ENCODE measurements at regions not wholly inside any gene's neighbourhood (a gene's known extent, or its start where the extent isn't known, plus 50 kb on each side); places are given as distances from the start of the nearest gene placed in this dataset.

GRCh38 chr6:1510239-1510638, 99.5 kb upstream of the FOXC1 start:
- no peak overlapping the region for H3K4me3 Mint-ChIP-seq (ENCODE audit: unreplicated experiment)
- no peaks in the 10 kb centered on the region for H4K20me1 ChIP-seq (ENCODE audit: insufficient read depth, low read length)
- DNase-seq (ENCODE audit: low read depth) = no peak
- H3K9me3 Mint-ChIP-seq (ENCODE audit: unreplicated experiment) = peaks cover 5% of the 10 kb centered on the region
- no peaks in the 10 kb centered on the region for H3K79me2 ChIP-seq (ENCODE audit: insufficient read depth, low read length)
- H3K4me2 ChIP-seq (ENCODE audit: low read length) = no peak overlapping the region
- H3K27ac Mint-ChIP-seq (ENCODE audit: unreplicated experiment) = no peak overlapping the region
- H3K4me1 Mint-ChIP-seq (ENCODE audit: low read depth, unreplicated experiment) = peaks cover 6% of the 10 kb centered on the region
- no peaks in the 10 kb centered on the region for H3K4me1 ChIP-seq (ENCODE audit: insufficient read depth, low read length)
- no peaks in the 10 kb centered on the region for H3K27me3 ChIP-seq (ENCODE audit: insufficient read depth, low read length)
- H2AFZ ChIP-seq (ENCODE audit: low read depth, low read length) = no peak overlapping the region
- no peaks in the 10 kb centered on the region for H3K9me3 ChIP-seq (ENCODE audit: insufficient read depth, low read depth, low read length)
- no peaks in the 10 kb centered on the region for H3K36me3 Mint-ChIP-seq (ENCODE audit: low read depth, unreplicated experiment)
- no peak for FAIRE-seq
- no peak for TF ChIP-seq EZH2 (IDR thresholded peaks at IDR 0.05; ENCODE audit: insufficient read depth, low read length)
- TF ChIP-seq CTCF (IDR thresholded peaks at IDR 0.05; ENCODE audit: insufficient read depth, low read depth, low read length) = no peak
- no peaks in the 10 kb centered on the region for H3K36me3 ChIP-seq (ENCODE audit: insufficient read depth, low read length)
- no peak overlapping the region for H3K4me3 ChIP-seq (ENCODE audit: insufficient read depth, low read depth, low read length)
- H3K27ac ChIP-seq (ENCODE audit: low read depth, low read length) = no peak overlapping the region
- no peak overlapping the region for H3K9ac ChIP-seq (ENCODE audit: low read length)
- peaks cover 26% of the 10 kb centered on the region for H3K27me3 Mint-ChIP-seq (ENCODE audit: low read depth, unreplicated experiment)

- Histone ChIP-seq H3K9me3 (ENCODE audit: insufficient read depth, low read depth, low read length) (no peaks in the 10 kb centered on the region), H3K79me2 (ENCODE audit: insufficient read depth, low read length) (no peaks in the 10 kb centered on the region), H3K27ac (ENCODE audit: low read depth, low read length) (no peak overlapping the region), H3K27me3 (ENCODE audit: insufficient read depth, low read length) (no peaks in the 10 kb centered on the region), H2AFZ (ENCODE audit: low read depth, low read length) (no peak overlapping the region), H3K4me1 (ENCODE audit: insufficient read depth, low read length) (no peaks in the 10 kb centered on the region), H3K9ac (ENCODE audit: low read length) (no peak overlapping the region), H3K4me3 (ENCODE audit: insufficient read depth, low read depth, low read length) (no peak overlapping the region), H3K36me3 (ENCODE audit: insufficient read depth, low read length) (no peaks in the 10 kb centered on the region), H4K20me1 (ENCODE audit: insufficient read depth, low read length) (no peaks in the 10 kb centered on the region), H3K4me2 (ENCODE audit: low read length) (no peak overlapping the region)
- Mint-ChIP-seq H3K9me3 (ENCODE audit: unreplicated experiment) (peaks cover 5% of the 10 kb centered on the region), H3K27me3 (ENCODE audit: low read depth, unreplicated experiment) (peaks cover 21% of the 10 kb centered on the region), H3K36me3 (ENCODE audit: low read depth, unreplicated experiment) (no peaks in the 10 kb centered on the region), H3K4me1 (ENCODE audit: low read depth, unreplicated experiment) (peaks cover 6% of the 10 kb centered on the region), H3K27ac (ENCODE audit: unreplicated experiment) (no peak overlapping the region), H3K4me3 (ENCODE audit: unreplicated experiment) (no peak overlapping the region)
- FAIRE-seq (no peak), DNase-seq (ENCODE audit: low read depth) (no peak)
- TF ChIP-seq EZH2 (IDR thresholded peaks at IDR 0.05; ENCODE audit: insufficient read depth, low read length) = no peak
- no peak for TF ChIP-seq CTCF (IDR thresholded peaks at IDR 0.05; ENCODE audit: insufficient read depth, low read depth, low read length)
These were observed 96.4 kb upstream of the FOXC1 start for GRCh38 chr6:1513215-1513780.

GRCh38 chr6:1514078-1514477, 95.6 kb upstream of the FOXC1 start:
- Histone ChIP-seq H3K4me2 (ENCODE audit: low read length) (no peak overlapping the region), H3K9me3 (ENCODE audit: insufficient read depth, low read depth, low read length) (no peaks in the 10 kb centered on the region), H3K4me1 (ENCODE audit: insufficient read depth, low read length) (no peaks in the 10 kb centered on the region), H3K27me3 (ENCODE audit: insufficient read depth, low read length) (no peaks in the 10 kb centered on the region), H3K79me2 (ENCODE audit: insufficient read depth, low read length) (no peaks in the 10 kb centered on the region), H4K20me1 (ENCODE audit: insufficient read depth, low read length) (no peaks in the 10 kb centered on the region), H2AFZ (ENCODE audit: low read depth, low read length) (no peak overlapping the region), H3K9ac (ENCODE audit: low read length) (no peak overlapping the region), H3K36me3 (ENCODE audit: insufficient read depth, low read length) (no peaks in the 10 kb centered on the region), H3K4me3 (ENCODE audit: insufficient read depth, low read depth, low read length) (no peak overlapping the region), H3K27ac (ENCODE audit: low read depth, low read length) (no peak overlapping the region)
- TF ChIP-seq CTCF (IDR thresholded peaks at IDR 0.05; ENCODE audit: insufficient read depth, low read depth, low read length) (no peak), EZH2 (IDR thresholded peaks at IDR 0.05; ENCODE audit: insufficient read depth, low read length) (no peak)
- FAIRE-seq (no peak), DNase-seq (ENCODE audit: low read depth) (no peak)
- H3K4me1 Mint-ChIP-seq (ENCODE audit: low read depth, unreplicated experiment) = peaks cover 6% of the 10 kb centered on the region
- peaks cover 5% of the 10 kb centered on the region for H3K9me3 Mint-ChIP-seq (ENCODE audit: unreplicated experiment)
- H3K27ac Mint-ChIP-seq (ENCODE audit: unreplicated experiment) = no peak overlapping the region
- no peak overlapping the region for H3K4me3 Mint-ChIP-seq (ENCODE audit: unreplicated experiment)
- H3K27me3 Mint-ChIP-seq (ENCODE audit: low read depth, unreplicated experiment) = peaks cover 21% of the 10 kb centered on the region
- H3K36me3 Mint-ChIP-seq (ENCODE audit: low read depth, unreplicated experiment) = no peaks in the 10 kb centered on the region

All from astrocyte (in vitro differentiated cells and primary cell).